Thyroid gland (tissue), 4 donors: ENCODE measurements at regions not wholly inside any gene's neighbourhood (a gene's known extent, or its start where the extent isn't known, plus 50 kb on each side); places are given as distances from the start of the nearest gene placed in this dataset.

Source experiments
- POLR2A ChIP-seq, 2 donors: fragments of 450-650 bp; IDR thresholded peaks; one replicate each; pipeline ENCODE4 v1.6.1; 2017; ENCODE audit warnings: antibody characterized with exemption in 2 of 2, mild to moderate bottlenecking in 2 of 2, moderate library complexity in 1 of 2
- TF ChIP-seq, protein P1 (sequence below), 6 experiments: fragments of 200-600 bp in 3 of 6; fragments of 450-650 bp in 3 of 6; sonication (generic) in 3 of 6; IDR thresholded peaks; one replicate each; pipeline ENCODE4 v1.5.1; 2016 to 2019; ENCODE audit warnings: antibody characterized with exemption in 6 of 6, mild to moderate bottlenecking in 2 of 6, inconsistent platforms in 1 of 6, moderate library complexity in 1 of 6

DNA sequence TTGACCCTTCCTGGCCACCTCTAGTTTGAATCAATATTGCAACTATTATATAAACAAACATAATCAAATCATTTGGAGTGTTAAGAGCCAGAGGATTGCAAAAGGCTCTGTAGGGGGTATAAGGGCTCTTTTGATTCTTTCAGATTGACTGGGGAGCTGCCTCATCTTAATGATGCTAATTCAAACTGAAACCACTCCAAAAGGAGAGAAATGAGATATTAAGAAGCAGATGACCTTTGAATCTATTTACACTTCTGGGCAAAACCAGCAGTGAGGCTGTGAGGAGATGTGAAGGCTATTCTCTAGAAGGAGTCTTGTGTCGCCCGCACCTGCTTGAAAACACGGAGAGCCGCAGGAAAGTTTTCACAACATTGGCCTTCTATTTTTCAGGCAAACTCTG, 311.2 kb upstream of the CRIM1 start:
- TF ChIP-seq, protein P1, sequence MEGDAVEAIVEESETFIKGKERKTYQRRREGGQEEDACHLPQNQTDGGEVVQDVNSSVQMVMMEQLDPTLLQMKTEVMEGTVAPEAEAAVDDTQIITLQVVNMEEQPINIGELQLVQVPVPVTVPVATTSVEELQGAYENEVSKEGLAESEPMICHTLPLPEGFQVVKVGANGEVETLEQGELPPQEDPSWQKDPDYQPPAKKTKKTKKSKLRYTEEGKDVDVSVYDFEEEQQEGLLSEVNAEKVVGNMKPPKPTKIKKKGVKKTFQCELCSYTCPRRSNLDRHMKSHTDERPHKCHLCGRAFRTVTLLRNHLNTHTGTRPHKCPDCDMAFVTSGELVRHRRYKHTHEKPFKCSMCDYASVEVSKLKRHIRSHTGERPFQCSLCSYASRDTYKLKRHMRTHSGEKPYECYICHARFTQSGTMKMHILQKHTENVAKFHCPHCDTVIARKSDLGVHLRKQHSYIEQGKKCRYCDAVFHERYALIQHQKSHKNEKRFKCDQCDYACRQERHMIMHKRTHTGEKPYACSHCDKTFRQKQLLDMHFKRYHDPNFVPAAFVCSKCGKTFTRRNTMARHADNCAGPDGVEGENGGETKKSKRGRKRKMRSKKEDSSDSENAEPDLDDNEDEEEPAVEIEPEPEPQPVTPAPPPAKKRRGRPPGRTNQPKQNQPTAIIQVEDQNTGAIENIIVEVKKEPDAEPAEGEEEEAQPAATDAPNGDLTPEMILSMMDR (IDR thresholded peaks at IDR 0.05): no peak
- no peak for TF ChIP-seq POLR2A (IDR thresholded peaks at IDR 0.05)
